ENCODE measurements at regions not wholly inside any gene's neighbourhood (a gene's known extent, or its start where the extent isn't known, plus 50 kb on each side); places are given as distances from the start of the nearest gene placed in this dataset.
"Not testable (repeated sequence)": the region's sequence is repeated elsewhere in the genome, so short reads cannot be mapped to it uniquely, and the experiment has no call there.

DNA sequence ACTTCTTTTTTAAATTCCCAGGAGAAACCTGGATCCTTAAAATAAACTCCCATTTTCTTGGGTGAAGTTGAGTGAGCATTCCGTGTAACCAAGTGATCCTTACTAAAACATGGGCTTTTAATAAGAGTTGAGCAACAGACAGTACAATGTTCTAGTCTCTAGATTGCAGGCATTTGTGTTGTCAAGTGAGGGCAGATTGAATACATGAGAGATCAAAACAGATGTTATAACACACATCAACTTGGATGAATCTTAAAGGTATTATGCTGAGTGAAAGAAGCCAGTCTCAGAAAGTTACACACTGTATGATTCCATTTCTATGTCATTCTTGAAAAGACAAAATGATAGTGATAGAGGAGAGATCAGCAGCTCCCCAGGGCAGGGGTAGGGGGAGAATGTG lies 213.9 kb upstream of the CCDC196 start:
- no peak for FAIRE-seq
- no peaks in the 10 kb centered on the region for H3K36me3 ChIP-seq (ENCODE audit: control insufficient read depth in 3 of 3, insufficient read depth in 2 of 3, low read depth in 1 of 3, low read length in 3 of 3)
- no peaks in the 10 kb centered on the region for H3K9me3 ChIP-seq (ENCODE audit: control insufficient read depth in 2 of 2, insufficient read depth in 1 of 2, low read depth in 1 of 2, low read length in 1 of 2)
- peaks cover 0 to 2% (median 0%) of the 10 kb centered on the region in 3 donors for H3K27me3 ChIP-seq (ENCODE audit: control insufficient read depth in 3 of 3, insufficient read depth in 3 of 3, low read length in 3 of 3)
- no peak for DNase-seq
- 83 to 96% (median 93%) methylated on average over 1 of the region's 1 CpG for WGBS, 3 donors
- H3K4me1 ChIP-seq (ENCODE audit: control insufficient read depth in 3 of 3, insufficient read depth in 2 of 3, low read depth in 1 of 3, low read length in 2 of 3), result peaks cover 0 to 1% (median 0%) of the 10 kb centered on the region in 3 donors
- no peak overlapping the region for H3K27ac ChIP-seq (ENCODE audit: low read depth in 1 of 3, low read length in 2 of 3)
- no peak overlapping the region for H3K4me3 ChIP-seq (ENCODE audit: low read depth in 1 of 3, low read length in 3 of 3)

DNA sequence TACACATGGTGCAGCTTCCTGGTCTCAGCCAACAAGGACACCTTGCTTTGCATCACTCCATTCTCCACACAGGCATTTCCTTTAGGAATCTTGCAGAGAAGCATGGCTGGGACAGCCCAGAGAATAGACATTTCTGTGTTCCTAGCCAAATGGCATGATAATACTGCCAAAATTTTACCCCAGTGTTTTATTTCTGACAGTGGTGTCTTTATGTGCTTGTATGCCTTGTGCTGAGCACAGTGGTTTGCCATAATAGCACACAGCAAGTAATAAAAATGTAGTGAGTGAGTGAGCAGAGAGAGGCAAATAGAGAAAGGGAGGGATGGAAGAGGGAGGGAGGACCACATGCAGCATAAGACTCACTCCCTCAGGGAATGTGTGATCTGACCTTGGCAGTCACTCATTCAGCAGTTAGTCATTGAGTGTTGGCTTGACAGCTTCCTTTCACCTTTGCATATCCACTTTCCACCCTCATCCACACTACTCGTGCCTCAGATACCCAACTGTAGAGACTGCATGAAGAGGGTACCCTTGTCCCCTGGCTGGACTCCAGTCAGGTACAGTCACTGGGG lies 212.8 kb upstream of the CCDC196 start:
- H3K27me3 ChIP-seq (ENCODE audit: control insufficient read depth in 3 of 3, insufficient read depth in 3 of 3, low read length in 3 of 3), result peaks cover 0 to 2% (median 0%) of the 10 kb centered on the region in 3 donors
- H3K4me3 ChIP-seq (ENCODE audit: low read depth in 1 of 3, low read length in 3 of 3), result no peak overlapping the region
- FAIRE-seq (no peak), DNase-seq (no peak)
- WGBS, 3 donors, result 65 to 88% (median 67%) methylated on average over 1 of the region's 1 CpG
- H3K9me3 ChIP-seq (ENCODE audit: control insufficient read depth in 2 of 2, insufficient read depth in 1 of 2, low read depth in 1 of 2, low read length in 1 of 2), result no peaks in the 10 kb centered on the region
- H3K4me1 ChIP-seq (ENCODE audit: control insufficient read depth in 3 of 3, insufficient read depth in 2 of 3, low read depth in 1 of 3, low read length in 2 of 3), result no peaks in the 10 kb centered on the region
- no peaks in the 10 kb centered on the region for H3K36me3 ChIP-seq (ENCODE audit: control insufficient read depth in 3 of 3, insufficient read depth in 2 of 3, low read depth in 1 of 3, low read length in 3 of 3)
- H3K27ac ChIP-seq (ENCODE audit: low read depth in 1 of 3, low read length in 2 of 3), result no peak overlapping the region

DNA sequence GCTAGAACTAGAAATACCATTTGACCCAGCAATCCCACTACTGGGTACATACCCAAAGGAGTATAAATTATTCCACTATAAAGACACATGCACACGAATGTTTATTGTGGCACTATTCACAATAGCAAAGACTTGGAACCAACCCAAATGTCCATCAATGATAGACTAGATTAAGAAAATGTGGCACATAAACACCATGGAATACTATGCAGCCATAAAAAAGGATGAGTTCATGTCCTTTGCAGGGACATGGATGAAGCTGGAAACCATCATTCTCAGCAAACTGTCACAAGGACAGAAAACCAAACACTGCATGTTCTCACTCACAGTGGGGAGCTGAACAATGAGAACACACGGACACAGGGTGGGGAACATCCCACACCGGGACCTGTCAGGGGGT lies 207.8 kb upstream of the CCDC196 start:
- H3K4me3 ChIP-seq (ENCODE audit: low read depth in 1 of 3, low read length in 3 of 3); H3K4me1 ChIP-seq (ENCODE audit: control insufficient read depth in 3 of 3, insufficient read depth in 2 of 3, low read depth in 1 of 3, low read length in 2 of 3); H3K27ac ChIP-seq (ENCODE audit: low read depth in 1 of 3, low read length in 2 of 3); H3K27me3 ChIP-seq (ENCODE audit: control insufficient read depth in 3 of 3, insufficient read depth in 3 of 3, low read length in 3 of 3); FAIRE-seq; DNase-seq; H3K9me3 ChIP-seq (ENCODE audit: control insufficient read depth in 2 of 2, insufficient read depth in 1 of 2, low read depth in 1 of 2, low read length in 1 of 2); H3K36me3 ChIP-seq (ENCODE audit: control insufficient read depth in 3 of 3, insufficient read depth in 2 of 3, low read depth in 1 of 3, low read length in 3 of 3): not testable (repeated sequence)
- 86 to 94% (median 92%) methylated on average over 3 of the region's 3 CpGs for WGBS, 3 donors

DNA sequence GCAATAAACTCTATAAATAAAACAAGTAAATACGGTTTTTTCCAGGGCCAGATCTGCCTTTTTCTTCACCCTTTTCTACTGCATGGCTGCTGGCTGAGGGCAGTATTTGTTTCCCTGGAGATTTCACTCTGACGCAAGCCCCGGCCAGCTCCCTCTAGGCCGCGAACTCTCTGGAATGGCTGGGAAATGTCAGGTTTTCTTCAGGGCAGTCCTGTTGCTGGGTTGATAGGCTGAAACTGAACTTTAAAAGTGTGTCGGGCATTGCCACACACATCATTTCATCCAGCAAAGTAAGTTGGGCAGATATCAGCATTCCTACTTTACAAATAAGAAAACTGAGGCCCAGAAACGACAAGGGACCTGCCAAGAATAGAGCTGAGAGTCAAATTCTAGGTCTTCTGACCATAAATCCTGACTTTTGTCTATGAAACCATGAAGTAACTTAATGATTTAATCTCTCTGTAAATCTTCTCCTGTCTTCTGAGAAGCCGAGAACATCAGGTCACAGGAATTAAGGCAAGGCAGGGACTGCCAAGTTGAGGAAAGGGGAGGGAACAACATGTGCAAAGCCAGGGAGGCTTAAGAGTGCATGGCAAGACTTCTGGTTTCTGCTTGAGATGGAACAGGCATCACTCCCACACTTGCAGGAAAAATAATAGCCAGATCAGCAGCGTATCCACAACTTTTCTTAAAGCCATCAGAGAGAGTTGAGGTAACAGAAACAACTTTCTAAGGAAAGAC lies 205.0 kb upstream of the CCDC196 start:
- FAIRE-seq, result no peak
- H3K4me3 ChIP-seq (ENCODE audit: low read depth in 1 of 3, low read length in 3 of 3), result no peak overlapping the region
- WGBS, 3 donors, result 73 to 92% (median 90%) methylated on average over 9 of the region's 9 CpGs
- H3K27ac ChIP-seq (ENCODE audit: low read depth in 1 of 3, low read length in 2 of 3), result no peak overlapping the region
- no peaks in the 10 kb centered on the region for H3K36me3 ChIP-seq (ENCODE audit: control insufficient read depth in 3 of 3, insufficient read depth in 2 of 3, low read depth in 1 of 3, low read length in 3 of 3)
- DNase-seq, result no peak
- no peaks in the 10 kb centered on the region for H3K4me1 ChIP-seq (ENCODE audit: control insufficient read depth in 3 of 3, insufficient read depth in 2 of 3, low read depth in 1 of 3, low read length in 2 of 3)
- H3K27me3 ChIP-seq (ENCODE audit: control insufficient read depth in 3 of 3, insufficient read depth in 3 of 3, low read length in 3 of 3), result no peaks in the 10 kb centered on the region
- H3K9me3 ChIP-seq (ENCODE audit: control insufficient read depth in 2 of 2, insufficient read depth in 1 of 2, low read depth in 1 of 2, low read length in 1 of 2), result peaks cover 0 to 3% of the 10 kb centered on the region in 2 donors

DNA sequence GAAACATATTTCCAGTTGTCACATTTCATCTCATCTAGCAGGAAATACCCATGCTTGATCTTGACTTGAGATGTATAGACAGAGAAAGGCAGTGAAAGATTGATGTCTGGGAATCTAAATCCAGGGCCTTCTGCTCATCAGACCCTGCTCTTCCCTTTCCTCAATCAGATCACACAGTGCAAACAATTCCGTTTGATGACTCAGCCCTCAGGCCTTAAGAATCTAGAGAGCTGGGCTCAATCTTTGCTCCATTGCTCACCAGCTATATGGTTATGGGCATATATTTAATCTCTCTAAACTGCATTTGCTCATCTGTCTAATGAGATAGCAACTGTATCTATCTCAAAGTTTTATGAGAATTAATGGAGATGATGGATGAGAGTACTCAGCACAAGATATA lies 201.8 kb upstream of the CCDC196 start:
- H3K27ac ChIP-seq (ENCODE audit: low read depth in 1 of 3, low read length in 2 of 3), result no peak overlapping the region
- peaks cover 0 to 6% of the 10 kb centered on the region in 2 donors for H3K9me3 ChIP-seq (ENCODE audit: control insufficient read depth in 2 of 2, insufficient read depth in 1 of 2, low read depth in 1 of 2, low read length in 1 of 2)
- 28 to 47% (median 45%) methylated on average over 1 of the region's 1 CpG for WGBS, 3 donors
- H3K27me3 ChIP-seq (ENCODE audit: control insufficient read depth in 3 of 3, insufficient read depth in 3 of 3, low read length in 3 of 3), result no peaks in the 10 kb centered on the region
- H3K4me3 ChIP-seq (ENCODE audit: low read depth in 1 of 3, low read length in 3 of 3), result no peak overlapping the region
- DNase-seq (peak in 1 of 2 donors; percentile 5), FAIRE-seq (no peak)
- H3K4me1 ChIP-seq (ENCODE audit: control insufficient read depth in 3 of 3, insufficient read depth in 2 of 3, low read depth in 1 of 3, low read length in 2 of 3), result no peaks in the 10 kb centered on the region
- H3K36me3 ChIP-seq (ENCODE audit: control insufficient read depth in 3 of 3, insufficient read depth in 2 of 3, low read depth in 1 of 3, low read length in 3 of 3), result no peaks in the 10 kb centered on the region

DNA sequence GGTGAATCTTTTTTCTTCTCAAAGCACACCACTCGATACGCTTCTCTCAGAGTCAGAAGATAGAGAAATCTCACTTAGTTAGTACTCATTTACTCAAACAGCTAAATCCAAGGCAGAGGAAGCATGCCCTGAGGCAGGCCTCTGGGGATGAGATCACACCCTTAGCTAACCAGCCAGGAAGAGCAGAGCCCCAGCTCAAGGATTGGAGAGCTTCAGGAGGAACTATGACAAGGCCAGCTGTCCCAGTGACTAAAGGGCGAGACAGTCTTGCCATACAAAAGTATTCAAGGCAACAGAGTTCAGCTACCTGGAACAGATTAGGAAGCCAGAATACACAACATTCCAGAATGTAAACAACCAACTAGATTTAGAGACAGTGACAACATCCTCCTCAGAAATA lies 197.7 kb upstream of the CCDC196 start:
- H3K36me3 ChIP-seq (ENCODE audit: control insufficient read depth in 3 of 3, insufficient read depth in 2 of 3, low read depth in 1 of 3, low read length in 3 of 3), result no peaks in the 10 kb centered on the region
- H3K4me3 ChIP-seq (ENCODE audit: low read depth in 1 of 3, low read length in 3 of 3), result no peak overlapping the region
- DNase-seq (no peak), FAIRE-seq (no peak)
- 89 to 98% (median 97%) methylated on average over 3 of the region's 3 CpGs for WGBS, 3 donors
- no peaks in the 10 kb centered on the region for H3K4me1 ChIP-seq (ENCODE audit: control insufficient read depth in 3 of 3, insufficient read depth in 2 of 3, low read depth in 1 of 3, low read length in 2 of 3)
- H3K27ac ChIP-seq (ENCODE audit: low read depth in 1 of 3, low read length in 2 of 3), result no peak overlapping the region
- H3K27me3 ChIP-seq (ENCODE audit: control insufficient read depth in 3 of 3, insufficient read depth in 3 of 3, low read length in 3 of 3), result no peaks in the 10 kb centered on the region
- H3K9me3 ChIP-seq (ENCODE audit: control insufficient read depth in 2 of 2, insufficient read depth in 1 of 2, low read depth in 1 of 2, low read length in 1 of 2), result peaks cover 0 to 4% of the 10 kb centered on the region in 2 donors

DNA sequence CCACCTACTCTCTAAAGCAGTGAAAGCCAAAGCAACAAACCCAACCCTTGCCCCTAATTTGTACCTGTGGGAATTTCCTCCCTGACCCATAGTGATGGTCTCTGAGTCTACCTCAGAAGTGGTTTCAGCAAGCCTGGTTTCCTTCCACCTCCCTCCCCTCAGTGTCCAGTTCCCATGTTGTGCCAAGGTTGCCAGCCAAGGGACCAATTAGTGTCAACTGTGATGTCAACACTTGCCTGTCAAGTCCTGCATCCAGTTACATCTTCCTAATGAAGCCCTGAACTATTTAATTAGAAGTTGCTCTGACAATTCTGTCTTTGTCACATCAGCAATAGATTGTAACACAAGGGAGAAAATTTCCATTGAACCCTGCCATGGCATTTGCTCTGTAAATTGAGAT lies 194.4 kb upstream of the CCDC196 start:
- peaks cover 0 to 4% of the 10 kb centered on the region in 2 donors for H3K9me3 ChIP-seq (ENCODE audit: control insufficient read depth in 2 of 2, insufficient read depth in 1 of 2, low read depth in 1 of 2, low read length in 1 of 2)

DNA sequence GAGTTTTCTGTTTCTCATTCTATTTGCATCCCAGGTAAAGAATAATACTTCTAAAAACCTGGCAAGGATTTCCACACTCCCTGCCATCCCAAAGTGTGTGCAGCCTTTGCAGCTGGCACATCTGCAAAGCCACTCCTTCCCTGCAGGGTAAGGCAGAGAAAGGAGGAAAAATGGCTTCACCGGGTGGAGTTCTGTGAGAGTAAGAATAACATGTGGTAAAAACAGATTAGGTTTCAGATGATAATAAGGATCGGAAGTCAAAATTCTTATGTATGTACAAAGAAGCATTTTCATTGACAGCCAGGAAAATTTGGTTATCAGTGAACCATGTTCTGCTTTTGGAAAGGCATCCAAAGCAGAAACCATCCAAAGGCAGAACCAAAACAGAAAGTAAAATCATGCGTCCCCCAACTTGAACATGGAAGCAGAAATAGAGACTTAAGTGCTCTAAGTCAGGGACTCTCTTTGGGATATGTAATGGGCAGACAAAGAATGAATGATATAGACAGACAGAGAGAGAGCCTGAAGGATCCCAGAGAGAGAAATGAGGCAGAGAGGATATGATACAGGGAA lies 192.6 kb upstream of the CCDC196 start:
- no peak for FAIRE-seq

More for the DNA sequence above, 194.4 kb upstream of the CCDC196 start:
- H3K4me3 ChIP-seq (ENCODE audit: low read depth in 1 of 3, low read length in 3 of 3), result no peak overlapping the region
- H3K27me3 ChIP-seq (ENCODE audit: control insufficient read depth in 3 of 3, insufficient read depth in 3 of 3, low read length in 3 of 3), result no peaks in the 10 kb centered on the region
- H3K36me3 ChIP-seq (ENCODE audit: control insufficient read depth in 3 of 3, insufficient read depth in 2 of 3, low read depth in 1 of 3, low read length in 3 of 3), result no peaks in the 10 kb centered on the region
- DNase-seq (no peak), FAIRE-seq (no peak)
- no peaks in the 10 kb centered on the region for H3K4me1 ChIP-seq (ENCODE audit: control insufficient read depth in 3 of 3, insufficient read depth in 2 of 3, low read depth in 1 of 3, low read length in 2 of 3)
- H3K27ac ChIP-seq (ENCODE audit: low read depth in 1 of 3, low read length in 2 of 3), result no peak overlapping the region

More for the DNA sequence above, 192.6 kb upstream of the CCDC196 start:
- Histone ChIP-seq H3K9me3 (ENCODE audit: control insufficient read depth in 2 of 2, insufficient read depth in 1 of 2, low read depth in 1 of 2, low read length in 1 of 2) (no peaks in the 10 kb centered on the region), H3K4me1 (ENCODE audit: control insufficient read depth in 3 of 3, insufficient read depth in 2 of 3, low read depth in 1 of 3, low read length in 2 of 3) (no peaks in the 10 kb centered on the region), H3K36me3 (ENCODE audit: control insufficient read depth in 3 of 3, insufficient read depth in 2 of 3, low read depth in 1 of 3, low read length in 3 of 3) (no peaks in the 10 kb centered on the region), H3K4me3 (ENCODE audit: low read depth in 1 of 3, low read length in 3 of 3) (no peak overlapping the region), H3K27ac (ENCODE audit: low read depth in 1 of 3, low read length in 2 of 3) (no peak overlapping the region), H3K27me3 (ENCODE audit: control insufficient read depth in 3 of 3, insufficient read depth in 3 of 3, low read length in 3 of 3) (no peaks in the 10 kb centered on the region)
- DNase-seq, result no peak
- WGBS, 3 donors, result 54 to 64% (median 61%) methylated on average over 3 of the region's 3 CpGs
